ENCODE measurements at regions not wholly inside any gene's neighbourhood (a gene's known extent, or its start where the extent isn't known, plus 50 kb on each side); places are given as distances from the start of the nearest gene placed in this dataset.
"Not testable (repeated sequence)": the region's sequence is repeated elsewhere in the genome, so short reads cannot be mapped to it uniquely, and the experiment has no call there.

DNA sequence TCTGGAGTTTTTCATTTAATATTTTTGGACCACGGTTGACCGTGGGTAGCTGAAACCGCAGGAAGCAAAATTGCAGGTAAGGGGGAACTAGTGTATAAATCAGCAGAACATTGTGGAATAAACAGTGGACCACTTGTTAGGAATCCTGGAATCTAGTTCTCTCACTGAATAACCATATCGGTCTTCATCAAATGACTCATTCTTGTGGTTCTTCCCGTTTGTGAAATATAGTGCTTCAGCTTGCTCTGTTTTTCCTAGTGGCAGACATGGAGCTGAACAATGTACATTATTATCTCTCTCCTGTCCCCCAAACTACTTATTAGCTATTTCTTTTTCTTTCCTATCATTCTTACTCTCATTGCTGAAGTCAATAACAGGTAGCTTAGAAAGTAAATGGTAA lies 61.9 kb downstream of the HSPA13 start:
- DNase-seq (ENCODE audit: low read depth), result peak; percentile 3

DNA sequence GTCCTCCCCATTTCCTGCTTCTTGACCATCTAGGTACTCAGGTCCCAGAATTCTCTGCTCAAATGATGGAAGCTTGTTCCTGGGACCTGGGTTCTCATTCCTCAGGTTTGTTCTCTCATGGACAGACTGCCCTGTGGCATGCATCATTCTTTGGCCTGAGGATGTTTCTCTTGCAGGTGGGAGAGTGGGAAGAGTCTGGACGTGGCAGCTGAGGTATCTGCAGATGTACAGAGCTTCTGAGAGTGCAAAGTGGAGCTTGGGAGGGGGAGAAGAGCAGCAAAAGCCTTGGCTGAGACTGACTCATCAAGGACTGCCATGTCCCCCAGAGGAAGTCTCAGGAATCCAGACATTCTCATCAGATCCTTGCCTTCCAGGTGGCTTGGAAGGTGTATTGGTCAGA lies 63.1 kb downstream of the HSPA13 start:
- no peak for DNase-seq (ENCODE audit: low read depth)

DNA sequence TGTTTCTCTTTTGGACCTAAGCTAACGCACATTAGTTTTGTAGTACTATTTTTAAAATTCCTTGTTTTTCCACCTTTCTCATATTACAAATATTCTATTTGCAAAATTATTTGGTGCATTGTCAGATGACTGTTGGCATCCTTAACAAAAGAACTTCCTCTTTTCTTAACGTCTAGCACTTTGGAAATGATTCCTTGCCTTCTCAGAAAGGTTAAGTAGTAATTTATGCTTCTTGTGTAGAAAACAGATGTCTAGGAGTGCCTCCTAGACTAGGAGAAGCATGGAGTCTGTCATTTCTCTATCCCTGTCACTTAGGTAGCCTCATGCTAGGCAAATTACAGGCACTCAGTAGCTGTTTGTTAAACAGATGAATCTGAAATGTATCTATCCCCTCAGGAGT lies 64.4 kb downstream of the HSPA13 start:
- DNase-seq (ENCODE audit: low read depth), result no peak

DNA sequence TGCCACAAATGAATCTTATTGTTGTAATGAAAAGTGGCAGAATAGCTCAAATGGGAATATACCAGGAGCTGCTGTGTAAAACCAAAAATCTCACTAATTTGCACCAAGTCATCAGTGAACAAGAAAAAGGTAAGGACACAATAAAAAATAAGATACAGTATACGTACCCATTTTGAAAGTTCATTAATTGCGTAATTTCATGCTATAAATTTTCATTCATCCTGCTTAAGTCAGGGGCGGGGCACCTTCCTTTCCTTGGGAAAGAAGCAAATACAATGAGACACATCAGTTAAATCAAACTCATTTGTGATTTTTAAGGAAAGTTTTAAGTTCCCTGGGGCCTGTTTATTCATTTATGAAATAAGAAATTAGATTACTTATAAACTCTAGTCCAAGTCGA lies 65.4 kb downstream of the HSPA13 start:
- DNase-seq (ENCODE audit: low read depth), result no peak

DNA sequence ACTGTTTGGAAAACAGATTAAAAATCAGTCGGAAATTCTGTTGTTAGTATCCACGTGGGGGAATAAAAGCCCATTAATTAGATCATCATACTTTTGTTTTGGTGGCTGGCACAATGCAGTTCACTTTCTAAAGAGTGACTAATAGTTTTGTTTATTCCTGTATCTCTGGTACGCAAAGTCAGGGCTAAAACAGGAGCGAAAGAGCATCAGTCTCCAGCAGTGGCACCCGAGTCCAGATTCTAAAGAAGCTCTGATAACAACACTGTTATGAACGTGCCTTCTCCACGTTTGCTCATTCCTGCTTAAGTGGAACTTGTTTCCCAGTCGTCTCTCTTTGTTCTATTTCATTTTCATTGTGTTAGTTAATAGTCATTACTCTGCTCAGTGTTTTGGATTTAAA lies 69.6 kb downstream of the HSPA13 start:
- no peak for DNase-seq (ENCODE audit: low read depth)

DNA sequence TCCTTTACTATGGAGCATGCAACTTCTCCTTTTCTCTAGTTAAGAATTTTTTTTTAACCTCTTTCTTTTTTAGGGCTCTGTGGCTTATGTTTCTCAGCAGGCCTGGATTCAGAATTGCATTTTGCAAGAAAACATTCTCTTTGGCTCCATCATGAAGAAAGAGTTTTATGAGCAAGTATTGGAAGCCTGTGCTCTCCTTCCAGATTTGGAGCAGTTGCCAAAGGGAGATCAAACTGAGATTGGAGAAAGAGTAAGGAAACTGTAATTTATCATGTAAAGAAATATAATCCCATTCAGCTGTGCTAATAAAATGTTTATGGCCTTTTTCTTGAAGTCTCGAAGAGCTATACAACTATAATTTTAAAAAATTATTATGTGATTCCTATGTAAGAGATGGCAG lies 70.1 kb downstream of the HSPA13 start:
- DNase-seq (ENCODE audit: low read depth), result no peak

DNA sequence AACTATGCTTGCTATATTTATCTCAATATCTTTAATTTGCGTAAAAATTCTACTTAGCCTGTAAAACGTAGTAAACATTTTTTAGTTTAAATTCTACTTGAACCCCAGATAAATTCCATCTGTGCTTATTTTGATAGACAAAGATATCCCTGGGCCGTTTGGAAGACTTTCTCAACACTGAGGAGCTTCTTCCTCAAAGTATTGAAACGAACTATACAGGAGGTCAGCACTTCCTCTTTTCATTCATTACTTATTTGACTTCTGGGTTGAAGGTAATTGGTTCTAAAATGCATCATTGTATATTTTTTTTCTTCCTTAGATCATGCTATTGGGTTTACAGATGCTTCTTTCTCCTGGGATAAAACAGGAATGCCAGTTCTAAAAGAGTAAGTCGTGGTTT lies 74.7 kb downstream of the HSPA13 start:
- DNase-seq (ENCODE audit: low read depth), result no peak

DNA sequence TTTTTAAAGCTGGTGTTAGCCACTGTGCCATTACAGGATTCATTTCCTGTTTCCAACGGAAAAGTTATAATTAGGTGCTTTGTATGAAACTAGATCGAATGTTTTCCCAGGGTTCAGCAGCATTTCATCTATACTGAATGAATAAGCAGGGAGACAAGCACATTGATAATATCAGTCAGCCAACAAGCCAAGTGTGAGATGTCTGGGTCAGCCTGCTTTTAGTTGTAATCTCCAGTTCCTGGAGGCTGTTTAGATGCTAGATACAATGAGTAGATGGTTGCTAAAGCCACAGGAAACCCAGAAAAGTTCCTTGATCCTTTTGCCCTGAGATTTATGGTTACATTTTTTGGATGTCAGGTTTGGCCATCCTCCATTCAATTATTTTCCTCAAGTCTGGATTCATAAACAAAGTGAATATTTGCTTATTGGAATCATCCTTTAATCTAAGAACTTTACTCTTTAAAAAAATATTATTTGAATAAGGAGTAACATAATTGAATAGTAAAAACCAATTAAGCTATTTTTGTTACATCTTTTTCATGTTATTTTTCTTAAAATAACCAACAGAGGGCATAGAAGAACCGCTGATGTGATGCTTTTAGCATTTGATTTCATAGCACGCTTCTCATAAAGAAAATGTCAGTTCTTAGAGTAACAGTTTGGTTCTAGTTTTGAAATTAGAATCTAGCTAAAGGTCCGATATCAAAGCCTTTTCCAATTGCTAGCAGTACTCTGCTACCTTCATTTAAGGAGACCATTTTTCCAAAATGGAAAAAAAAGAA lies 76.6 kb downstream of the HSPA13 start:
- no peak for DNase-seq (ENCODE audit: low read depth)

DNA sequence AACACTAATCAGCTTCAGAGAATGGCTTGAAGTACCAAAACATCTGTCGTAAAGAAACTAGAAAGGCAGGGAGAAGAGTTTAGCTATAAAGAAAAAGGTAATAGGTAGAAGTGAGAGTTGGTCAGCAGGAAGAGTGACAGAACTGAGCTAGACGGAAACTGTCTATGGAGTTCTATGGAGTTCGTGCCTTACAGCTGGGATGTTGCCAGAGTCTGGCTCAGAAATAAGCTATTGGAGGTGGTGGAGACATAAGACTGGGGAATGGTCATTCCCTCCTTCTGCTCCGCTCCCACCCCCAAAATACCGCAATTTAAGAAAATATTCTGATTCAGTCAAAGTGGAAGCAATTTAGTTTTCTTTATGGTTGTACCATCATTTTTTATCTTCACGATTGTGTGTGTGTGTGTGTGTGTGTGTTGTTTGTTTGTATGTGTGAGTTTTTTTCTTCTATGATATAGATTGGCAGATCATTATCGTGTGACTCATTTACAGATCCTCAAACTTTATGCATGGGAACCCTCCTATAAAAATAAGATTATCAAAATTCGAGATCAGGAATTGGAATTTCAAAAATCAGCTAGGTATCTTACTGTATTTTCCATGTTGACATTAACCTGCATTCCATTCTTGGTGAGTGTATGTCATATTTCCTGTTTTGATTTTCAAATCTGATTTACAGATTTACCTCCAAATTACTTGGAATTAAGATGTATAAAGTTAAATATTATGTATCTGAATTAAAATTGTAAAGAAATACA lies 79.0 kb downstream of the HSPA13 start:
- no peak for DNase-seq (ENCODE audit: low read depth)

DNA sequence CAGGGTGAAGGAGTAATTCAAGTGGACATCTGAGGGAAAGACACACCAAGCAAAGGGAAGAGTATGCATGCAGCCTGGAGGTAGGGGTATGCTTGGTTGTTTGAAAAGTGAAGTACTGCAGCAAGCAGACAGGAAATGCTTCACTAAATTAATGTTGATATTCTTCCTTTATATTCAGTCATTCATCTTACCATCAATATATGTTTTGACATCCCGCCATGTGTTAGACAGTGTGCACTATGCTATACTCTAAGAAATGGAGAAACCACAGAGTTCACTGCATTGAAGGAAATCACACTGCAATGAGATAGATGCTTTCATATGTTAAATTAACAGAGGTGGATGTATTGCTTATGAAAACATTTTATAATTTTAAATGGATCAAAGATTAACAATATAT lies 82.9 kb downstream of the HSPA13 start:
- no peak for DNase-seq (ENCODE audit: low read depth)

DNA sequence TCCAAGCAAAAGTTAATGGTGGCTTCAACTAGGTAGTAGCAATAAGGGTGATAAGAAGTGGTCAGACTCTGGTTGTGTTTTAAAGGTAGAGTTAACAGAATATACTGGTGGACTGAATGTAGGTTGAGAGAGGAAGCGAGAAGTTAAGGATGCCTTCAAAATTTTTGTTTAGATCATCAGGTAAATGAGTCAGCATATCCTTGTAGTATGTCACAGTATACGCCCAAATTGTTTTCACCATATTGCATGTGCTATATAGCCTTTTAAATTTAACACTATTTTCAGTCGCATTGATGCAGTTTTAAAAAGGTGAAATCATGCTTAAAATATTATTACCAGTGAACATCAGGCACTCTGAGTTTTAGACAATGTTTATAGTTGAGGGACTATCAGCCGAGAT lies 74.6 kb downstream of the RBM11 start:
- DNase-seq (ENCODE audit: low read depth), result no peak

DNA sequence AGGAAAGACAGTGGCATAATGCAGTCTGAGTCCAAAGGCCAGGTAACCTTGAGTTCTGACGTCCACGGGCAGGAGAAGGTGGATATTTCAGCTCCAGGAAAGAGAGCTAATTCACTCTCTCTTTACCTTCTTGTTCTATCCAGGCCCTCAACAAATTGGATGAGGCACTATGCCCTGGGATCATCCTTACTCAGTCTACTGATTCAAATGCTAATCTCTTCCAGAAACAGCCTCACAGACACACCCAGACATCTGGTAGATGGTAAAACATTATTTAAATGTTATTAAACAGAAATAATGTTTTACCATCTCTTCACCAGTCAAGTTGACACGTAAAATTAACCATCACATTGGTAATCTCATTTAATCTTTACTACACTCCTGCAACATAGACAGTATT lies 73.0 kb downstream of the RBM11 start:
- DNase-seq (ENCODE audit: low read depth), result no peak

DNA sequence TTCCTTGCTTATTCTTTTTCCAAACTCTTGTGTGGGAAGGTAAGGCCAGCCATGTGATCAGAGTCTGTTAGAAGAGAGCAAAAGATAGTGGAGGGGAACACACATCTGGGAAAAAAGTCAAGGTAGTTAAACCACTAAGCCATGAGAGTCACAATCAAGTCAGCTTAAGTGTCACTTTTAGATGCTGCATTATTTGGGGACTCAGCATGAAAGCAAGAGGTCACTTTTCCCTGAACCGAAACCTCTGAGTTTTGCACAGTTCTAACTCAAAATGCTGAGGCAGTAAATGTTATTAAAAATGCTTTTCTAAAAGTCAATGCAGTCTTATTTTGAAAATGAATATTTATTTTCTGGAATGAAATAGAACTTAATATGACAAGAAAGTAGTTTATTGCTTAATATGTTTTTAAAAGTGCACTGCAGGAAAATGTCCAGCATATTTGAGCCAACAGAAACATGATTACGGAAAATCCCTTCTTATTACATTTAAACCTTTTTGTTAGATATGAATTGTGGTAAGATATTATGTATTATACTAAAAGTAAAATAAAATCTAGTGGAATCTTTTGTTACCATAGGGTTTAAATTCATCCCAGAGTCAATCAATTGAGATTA lies 69.3 kb downstream of the RBM11 start:
- no peak for DNase-seq (ENCODE audit: low read depth)

DNA sequence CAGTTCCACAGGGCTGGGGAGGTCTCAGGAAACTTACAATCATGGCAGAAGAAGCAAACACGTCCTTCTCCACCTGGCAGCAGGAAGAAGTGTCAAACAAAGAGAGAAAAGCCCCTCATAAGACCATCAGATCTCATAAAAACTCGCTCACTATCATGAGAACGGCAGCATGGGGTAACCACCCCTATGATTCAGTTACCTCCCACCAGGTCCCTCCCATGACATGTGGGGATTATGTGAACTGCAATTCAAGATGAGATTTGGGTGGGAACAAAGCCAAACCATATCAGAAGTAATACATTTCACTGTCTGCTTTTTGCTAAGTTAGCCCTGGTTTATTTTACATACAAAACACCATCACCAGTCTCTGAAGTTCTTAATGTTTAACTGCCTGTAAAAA lies 68.5 kb downstream of the RBM11 start:
- peak; percentile 3 for DNase-seq (ENCODE audit: low read depth)

DNA sequence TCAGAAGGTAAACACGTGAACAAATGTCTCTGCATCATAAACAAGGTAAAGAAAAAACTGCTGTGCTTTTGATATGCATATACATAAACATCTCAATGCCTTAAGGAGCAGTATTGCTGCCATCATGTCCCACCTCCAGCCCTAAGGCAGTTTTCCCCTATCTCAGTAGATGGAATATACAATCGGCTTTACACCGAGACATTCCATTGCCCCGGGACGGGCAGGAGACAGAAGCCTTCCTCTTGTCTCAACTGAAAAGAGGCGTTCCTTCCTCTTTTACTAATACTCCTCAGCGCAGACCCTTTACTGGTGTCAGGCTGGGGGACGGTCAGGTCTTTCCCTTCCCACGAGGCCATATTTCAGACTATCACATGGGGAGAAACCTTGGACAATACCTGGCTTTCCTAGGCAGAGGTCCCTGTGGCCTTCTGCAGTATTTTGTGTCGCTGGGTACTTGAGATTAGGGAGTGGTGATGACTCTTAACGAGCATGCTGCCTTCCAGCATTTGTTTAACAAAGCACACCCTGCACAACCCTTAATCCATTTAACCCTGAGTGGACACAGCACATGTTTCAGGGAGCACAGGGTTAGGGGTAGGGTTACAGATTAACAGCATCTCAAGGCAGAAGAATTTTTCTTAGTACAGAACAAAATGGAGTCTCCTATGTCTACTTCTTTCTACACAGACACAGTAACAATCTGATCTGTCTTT lies 65.4 kb downstream of the RBM11 start:
- not testable (repeated sequence) for DNase-seq (ENCODE audit: low read depth)
